H1 (cell line): ENCODE measurements at regions not wholly inside any gene's neighbourhood (a gene's known extent, or its start where the extent isn't known, plus 50 kb on each side); places are given as distances from the start of the nearest gene placed in this dataset.

Source experiments
- CTCF ChIA-PET: fragments of 300-600 bp; sonication (Branson Sonifier 250); formaldehyde crosslinking; loops from one replicate; lab custom pipeline; 2021; ENCODE audit not compliant: partially characterized antibody; lab: Charles Lee
- POLR2A ChIA-PET: fragments of 300-600 bp; sonication (Branson Sonifier 250); formaldehyde crosslinking; loops from one replicate; lab custom pipeline; 2021; ENCODE audit warnings: inconsistent platforms; ENCODE audit not compliant: partially characterized antibody; lab: Charles Lee
- DNase-seq, 2 experiments: peaks; one replicate each; pipeline versions ENCODE4 v3.0.0 to v3.0.0-alpha.2; 2010 to 2022; ENCODE audit warnings: low spot score in 2 of 2, low read depth in 1 of 2, mixed read lengths in 1 of 2
- FAIRE-seq: peaks from 2 replicates; lab custom pipeline; 2011; peaks lifted over from hg19 to GRCh38; lab: Jason Lieb, UNC
- H2AFZ ChIP-seq: 2 replicates; pipeline ENCODE4 v1.8.1; 2012; ENCODE audit warnings: low read length, inconsistent platforms
- H2AK5ac ChIP-seq: 2 replicates; pipeline ENCODE4 v1.6.1; 2013; ENCODE audit warnings: low read depth, low read length
- H2BK120ac ChIP-seq: replicated peaks from 2 replicates; pipeline ENCODE3; 2013; ENCODE audit warnings: low read depth, low read length, inconsistent platforms
- H2BK12ac ChIP-seq: 2 replicates; pipeline ENCODE4 v1.6.1; 2013; ENCODE audit warnings: low read depth, low read length
- H2BK15ac ChIP-seq: 2 replicates; pipeline ENCODE4 v1.6.1; 2013; ENCODE audit warnings: low read length
- H2BK20ac ChIP-seq: 2 replicates; pipeline ENCODE4 v1.6.1; 2013; ENCODE audit warnings: low read length
- H2BK5ac ChIP-seq: 2 replicates; pipeline ENCODE4 v1.6.1; 2013; ENCODE audit warnings: low read depth, low read length
- H3K14ac ChIP-seq: 2 replicates; pipeline ENCODE4 v1.6.1; 2013; ENCODE audit warnings: inconsistent platforms; ENCODE audit not compliant: insufficient read length
- H3K18ac ChIP-seq: 2 replicates; pipeline ENCODE4 v1.6.1; 2013; ENCODE audit warnings: low read length; ENCODE audit errors: extremely low read depth
- H3K23ac ChIP-seq: 2 replicates; pipeline ENCODE4 v1.6.1; 2013; ENCODE audit warnings: inconsistent platforms; ENCODE audit not compliant: insufficient read length
- H3K23me2 ChIP-seq: 2 replicates; pipeline ENCODE4 v1.6.1; 2013; ENCODE audit warnings: low read depth, low read length
- H3K27ac ChIP-seq: 2 replicates; pipeline ENCODE4 v1.6.1; 2011; ENCODE audit warnings: low read depth, low read length, inconsistent platforms
- H3K27me3 ChIP-seq, 4 experiments: replicated peaks in 1 of 4; 1 replicate in 1 of 4; 2 replicates in 3 of 4; pipeline versions ENCODE4 v1.6.1 to v1.8.1; 2011 to 2013; ENCODE audit warnings: low read length in 3 of 4, mild to moderate bottlenecking in 3 of 4, inconsistent platforms in 2 of 4, mixed read lengths in 2 of 4, moderate library complexity in 1 of 4; ENCODE audit not compliant: control insufficient read depth in 3 of 4, insufficient read depth in 3 of 4; ENCODE audit errors: extremely low read depth in 1 of 4
- H3K36me3 ChIP-seq, 4 experiments: 2 replicates each; pipeline versions ENCODE4 v1.6.1 to v1.8.1; 2011 to 2013; ENCODE audit warnings: mild to moderate bottlenecking in 4 of 4, low read length in 3 of 4, moderate library complexity in 2 of 4, control low read depth in 1 of 4, inconsistent platforms in 1 of 4; ENCODE audit not compliant: insufficient read depth in 4 of 4, control insufficient read depth in 2 of 4
- H3K4ac ChIP-seq: replicated peaks from 2 replicates; pipeline ENCODE3; 2013; ENCODE audit warnings: low read length, low read depth, mixed read lengths, inconsistent platforms; ENCODE audit not compliant: insufficient read length
- H3K4me1 ChIP-seq, 4 experiments: replicated peaks in 1 of 4; 1 replicate in 1 of 4; 2 replicates in 3 of 4; pipeline versions ENCODE4 v1.6.1 to v1.8.1; 2011 to 2013; ENCODE audit warnings: low read length in 3 of 4, inconsistent platforms in 2 of 4, mixed read lengths in 1 of 4; ENCODE audit not compliant: insufficient read depth in 4 of 4, control insufficient read depth in 3 of 4
- H3K4me2 ChIP-seq, 2 experiments: 2 replicates each; pipeline versions ENCODE4 v1.6.1 to v1.8.1; 2011 to 2013; ENCODE audit warnings: low read depth in 2 of 2, low read length in 2 of 2, control low read depth in 1 of 2, inconsistent platforms in 1 of 2, mild to moderate bottlenecking in 1 of 2; ENCODE audit not compliant: insufficient read depth in 1 of 2
- H3K4me3 ChIP-seq, 4 experiments: fragments of 200-600, 300-600 bp in 1 of 4; sonication (generic), shearing (Covaris generic), sonication (Bioruptor Twin) in 1 of 4; 2 replicates each; pipeline versions ENCODE4 v1.5.1 to v1.8.1; 2011 to 2016; ENCODE audit warnings: low read length in 4 of 4, low read depth in 3 of 4, control low read depth in 2 of 4, inconsistent platforms in 2 of 4, mild to moderate bottlenecking in 2 of 4, mixed read lengths in 1 of 4, moderate library complexity in 1 of 4; ENCODE audit not compliant: insufficient read depth in 2 of 4; ENCODE audit errors: extremely low read depth in 1 of 4
- H3K56ac ChIP-seq: replicated peaks from 2 replicates; pipeline ENCODE3; 2013; ENCODE audit warnings: low read depth, mild to moderate bottlenecking, mixed read lengths, low read length, inconsistent platforms; ENCODE audit not compliant: insufficient read length
- H3K79me1 ChIP-seq: 2 replicates; pipeline ENCODE4 v1.6.1; 2013; ENCODE audit warnings: low read depth, low read length, control low read depth
- H3K79me2 ChIP-seq, 2 experiments: 2 replicates each; pipeline versions ENCODE4 v1.6.1 to v1.8.1; 2012 to 2013; ENCODE audit warnings: low read length in 2 of 2, mild to moderate bottlenecking in 2 of 2, inconsistent platforms in 1 of 2; ENCODE audit not compliant: insufficient read depth in 2 of 2, control insufficient read depth in 1 of 2
- H3K9ac ChIP-seq, 4 experiments: replicated peaks in 1 of 4; 1 replicate in 1 of 4; 2 replicates in 3 of 4; pipeline versions ENCODE4 v1.6.1 to v1.8.1; 2011 to 2013; ENCODE audit warnings: low read depth in 3 of 4, low read length in 3 of 4, control low read depth in 2 of 4, mild to moderate bottlenecking in 2 of 4, moderate library complexity in 2 of 4, inconsistent platforms in 1 of 4; ENCODE audit errors: extremely low read depth in 1 of 4
- H3K9me3 ChIP-seq, 2 experiments: 2 replicates each; pipeline versions ENCODE4 v1.6.1 to v1.8.1; 2012 to 2013; ENCODE audit warnings: mild to moderate bottlenecking in 2 of 2, moderate library complexity in 2 of 2, control low read depth in 1 of 2, inconsistent platforms in 1 of 2, low read depth in 1 of 2, low read length in 1 of 2, mixed read lengths in 1 of 2; ENCODE audit not compliant: insufficient read depth in 2 of 2
- H4K20me1 ChIP-seq, 2 experiments: replicated peaks in 1 of 2; 2 replicates each; pipeline versions ENCODE3 to v1.8.1; 2011 to 2013; ENCODE audit warnings: inconsistent platforms in 2 of 2, low read length in 2 of 2, mild to moderate bottlenecking in 1 of 2; ENCODE audit not compliant: insufficient read depth in 2 of 2, control insufficient read depth in 1 of 2
- H4K5ac ChIP-seq: 2 replicates; pipeline ENCODE4 v1.6.1; 2013; ENCODE audit warnings: low read length, low read depth, mixed read lengths, inconsistent platforms; ENCODE audit not compliant: insufficient read length
- H4K8ac ChIP-seq: 2 replicates; pipeline ENCODE4 v1.8.0; 2013; ENCODE audit warnings: mild to moderate bottlenecking, moderate library complexity, low read length, inconsistent platforms; ENCODE audit not compliant: insufficient read depth; ENCODE audit errors: extremely low read depth
- H4K91ac ChIP-seq: replicated peaks from 2 replicates; pipeline ENCODE3; 2013; ENCODE audit warnings: low read length, mixed read lengths, inconsistent platforms; ENCODE audit not compliant: insufficient read length
- JUN ChIP-seq: IDR thresholded peaks from 2 replicates; pipeline ENCODE4 v1.6.1; 2011; ENCODE audit warnings: low read depth, mild to moderate bottlenecking, improper control_type of control experiment, low read length
- KDM1A ChIP-seq: fragments of 200-600, 300-600 bp; sonication (generic); IDR thresholded peaks from 2 replicates; pipeline ENCODE4 v1.7.1; 2016; ENCODE audit warnings: mild to moderate bottlenecking, low read length, borderline replicate concordance
- NRF1 ChIP-seq: IDR thresholded peaks from 2 replicates; pipeline ENCODE4 v1.6.1; 2011; ENCODE audit warnings: mild to moderate bottlenecking, low read depth, low read length, improper control_type of control experiment
- PHF8 ChIP-seq: fragments of 200-600 bp; sonication (generic); conservative IDR thresholded peaks from 2 replicates; pipeline ENCODE4 v1.7.1; 2012; ENCODE audit warnings: low read depth, mild to moderate bottlenecking, inconsistent platforms, low read length, moderate library complexity
- SIX5 ChIP-seq: IDR thresholded peaks from 2 replicates; pipeline ENCODE4 v1.6.1; 2011; ENCODE audit warnings: mild to moderate bottlenecking, low read depth, low read length
- USF2 ChIP-seq: IDR thresholded peaks from 2 replicates; pipeline ENCODE4 v1.6.1; 2011; ENCODE audit warnings: low read length, improper control_type of control experiment
- WGBS, 2 experiments: shearing (Covaris generic) in 1 of 2; methylation state at CpG; one replicate each; pipeline versions ENCODE4 v1.1.6 to v1.1.7; 2013 to 2015; ENCODE audit warnings: low lambda C conversion rate in 2 of 2, mixed read lengths in 2 of 2, inconsistent platforms in 1 of 2, low coverage in 1 of 2, missing lambda C conversion rate in 1 of 2; ENCODE audit not compliant: insufficient replicate concordance in 2 of 2, insufficient coverage in 1 of 2, insufficient read length in 1 of 2; ENCODE audit errors: extremely low coverage in 1 of 2, missing lambda C conversion rate in 1 of 2; 5-methylcytosine and 5-hydroxymethylcytosine counted together

GRCh38 chr9:82565188-82565969 lies 497.6 kb downstream of the RASEF start:
- Histone ChIP-seq H3K79me2 (no peaks in the 10 kb centered on the region; a peak in 1 of 4 replicates), H3K4me3 (no peak overlapping the region), H3K36me3 (no peaks in the 10 kb centered on the region), H2BK20ac (no peak overlapping the region), H4K5ac (no peak overlapping the region), H3K4me2 (no peak overlapping the region), H3K23me2 (peaks cover 2% of the 10 kb centered on the region; the same call in 1 of the 2 replicates), H4K8ac (no peak overlapping the region), H3K18ac (no peak overlapping the region), H3K27ac (no peak overlapping the region), H2AFZ (no peak overlapping the region), H2BK5ac (no peak overlapping the region), H3K4me1 (no peaks in the 10 kb centered on the region), H3K9me3 (no peaks in the 10 kb centered on the region; a peak in 1 of 4 replicates), H3K9ac (no peak overlapping the region), H2BK120ac (no peak overlapping the region), H3K56ac (no peak overlapping the region), H3K14ac (no peak overlapping the region), H2AK5ac (no peak overlapping the region), H3K27me3 (no peaks in the 10 kb centered on the region), H4K91ac (no peak overlapping the region), H4K20me1 (peaks cover 0 to 2% of the 10 kb centered on the region in 2 experiments), H3K23ac (no peak overlapping the region), H3K4ac (no peak overlapping the region), H2BK15ac (no peak overlapping the region), H2BK12ac (no peak overlapping the region), H3K79me1 (no peaks in the 10 kb centered on the region)
- ChIA-PET CTCF (interaction anchor here (0.8 to 1.7 kb wide), 3 partner anchors 9 to 41 kb away, joined by 3 to 8 read pairs (median 4); no protein-coding TSS in a partner anchor), POLR2A (no interaction called here)
- no peak for TF ChIP-seq NRF1
- TF ChIP-seq KDM1A, result no peak
- TF ChIP-seq USF2, result no peak
- no peak for TF ChIP-seq JUN
- no peak for TF ChIP-seq PHF8
- TF ChIP-seq SIX5, result no peak
- DNase-seq, result no peak
- no peak for FAIRE-seq
- 84% methylated on average over 6 of the region's 6 CpGs; no CpG with 5 or more reads in 1 of the 2 experiments for WGBS, 2 experiments
